ENCODE measurements at regions not wholly inside any gene's neighbourhood (a gene's known extent, or its start where the extent isn't known, plus 50 kb on each side); places are given as distances from the start of the nearest gene placed in this dataset.

- TF ChIP-seq YY1 (IDR thresholded peaks at IDR 0.05; ENCODE audit: low read depth) (no peak), MAX (IDR thresholded peaks at IDR 0.05) (no peak)
Observed at GRCh38 chr4:169925678-169926077, 100.5 kb downstream of the MFAP3L start.

- no peak for TF ChIP-seq TCF12 (IDR thresholded peaks at IDR 0.05; ENCODE audit: low read depth)
- peak; percentile 85 for TF ChIP-seq CEBPB (IDR thresholded peaks at IDR 0.05)
Observed at GRCh38 chr4:169922632-169923276, 103.4 kb downstream of the MFAP3L start.

GRCh38 chr4:169921732-169922131 is 104.5 kb downstream of the MFAP3L start:
- TF ChIP-seq EGR1 (IDR thresholded peaks at IDR 0.05) (no peak), USF1 (IDR thresholded peaks at IDR 0.05) (no peak), FOXM1 (IDR thresholded peaks at IDR 0.05; ENCODE audit: borderline replicate concordance, low read depth) (no peak), TAF1 (IDR thresholded peaks at IDR 0.05; ENCODE audit: low read depth) (no peak), YY1 (IDR thresholded peaks at IDR 0.05; ENCODE audit: low read depth) (no peak), CEBPB (IDR thresholded peaks at IDR 0.05) (no peak), TEAD4 (IDR thresholded peaks at IDR 0.05) (no peak), CREB1 (IDR thresholded peaks at IDR 0.05; ENCODE audit: low read depth) (no peak), MAX (IDR thresholded peaks at IDR 0.05) (no peak), EP300 (IDR thresholded peaks at IDR 0.05; ENCODE audit: borderline replicate concordance) (no peak), RAD21 (IDR thresholded peaks at IDR 0.05; ENCODE audit: low read depth) (no peak), REST (IDR thresholded peaks at IDR 0.05; ENCODE audit: low read depth) (no peak), ZBTB7A (IDR thresholded peaks at IDR 0.05; ENCODE audit: low read depth) (no peak), TCF12 (IDR thresholded peaks at IDR 0.05; ENCODE audit: low read depth) (no peak), NFIC (IDR thresholded peaks at IDR 0.05) (no peak)

- no peak for TF ChIP-seq CEBPB (IDR thresholded peaks at IDR 0.05)
- no peak for TF ChIP-seq REST (IDR thresholded peaks at IDR 0.05; ENCODE audit: low read depth)
- TF ChIP-seq EGR1 (IDR thresholded peaks at IDR 0.05) = no peak
- no peak for TF ChIP-seq NFIC (IDR thresholded peaks at IDR 0.05)
- TF ChIP-seq USF1 (IDR thresholded peaks at IDR 0.05) = no peak
- no peak for TF ChIP-seq FOXM1 (IDR thresholded peaks at IDR 0.05; ENCODE audit: borderline replicate concordance, low read depth)
- TF ChIP-seq ZBTB7A (IDR thresholded peaks at IDR 0.05; ENCODE audit: low read depth) = no peak
- no peak for TF ChIP-seq TAF1 (IDR thresholded peaks at IDR 0.05; ENCODE audit: low read depth)
- no peak for TF ChIP-seq MAX (IDR thresholded peaks at IDR 0.05)
- no peak for TF ChIP-seq YY1 (IDR thresholded peaks at IDR 0.05; ENCODE audit: low read depth)
- no peak for TF ChIP-seq RAD21 (IDR thresholded peaks at IDR 0.05; ENCODE audit: low read depth)
Observed at GRCh38 chr4:169921237-169921636, 105.0 kb downstream of the MFAP3L start.

GRCh38 chr4:169915545-169915944 is 110.7 kb downstream of the MFAP3L start:
- TF ChIP-seq USF1 (IDR thresholded peaks at IDR 0.05) = no peak
- TF ChIP-seq RAD21 (IDR thresholded peaks at IDR 0.05; ENCODE audit: low read depth) = no peak
- TF ChIP-seq NFIC (IDR thresholded peaks at IDR 0.05) = no peak
- TF ChIP-seq CREB1 (IDR thresholded peaks at IDR 0.05; ENCODE audit: low read depth) = no peak
- no peak for TF ChIP-seq YY1 (IDR thresholded peaks at IDR 0.05; ENCODE audit: low read depth)
- no peak for TF ChIP-seq ZBTB7A (IDR thresholded peaks at IDR 0.05; ENCODE audit: low read depth)
- no peak for TF ChIP-seq TEAD4 (IDR thresholded peaks at IDR 0.05)
- TF ChIP-seq TCF12 (IDR thresholded peaks at IDR 0.05; ENCODE audit: low read depth) = no peak
- TF ChIP-seq EGR1 (IDR thresholded peaks at IDR 0.05) = no peak

- no peak for TF ChIP-seq ZBTB7A (IDR thresholded peaks at IDR 0.05; ENCODE audit: low read depth)
Observed at GRCh38 chr4:169914866-169915265, 111.3 kb downstream of the MFAP3L start.
